Ishikawa (cell line): ENCODE measurements at regions not wholly inside any gene's neighbourhood (a gene's known extent, or its start where the extent isn't known, plus 50 kb on each side); places are given as distances from the start of the nearest gene placed in this dataset.

ENCODE experiments used
- CEBPB ChIP-seq: IDR thresholded peaks from 2 replicates; pipeline ENCODE4 v1.6.1; 2012
- EP300 ChIP-seq: IDR thresholded peaks from 2 replicates; pipeline ENCODE4 v1.6.1; 2012; ENCODE audit warnings: borderline replicate concordance
- TF ChIP-seq, protein P1 (sequence below): IDR thresholded peaks from 2 replicates; pipeline ENCODE4 v1.6.1; 2012

DNA sequence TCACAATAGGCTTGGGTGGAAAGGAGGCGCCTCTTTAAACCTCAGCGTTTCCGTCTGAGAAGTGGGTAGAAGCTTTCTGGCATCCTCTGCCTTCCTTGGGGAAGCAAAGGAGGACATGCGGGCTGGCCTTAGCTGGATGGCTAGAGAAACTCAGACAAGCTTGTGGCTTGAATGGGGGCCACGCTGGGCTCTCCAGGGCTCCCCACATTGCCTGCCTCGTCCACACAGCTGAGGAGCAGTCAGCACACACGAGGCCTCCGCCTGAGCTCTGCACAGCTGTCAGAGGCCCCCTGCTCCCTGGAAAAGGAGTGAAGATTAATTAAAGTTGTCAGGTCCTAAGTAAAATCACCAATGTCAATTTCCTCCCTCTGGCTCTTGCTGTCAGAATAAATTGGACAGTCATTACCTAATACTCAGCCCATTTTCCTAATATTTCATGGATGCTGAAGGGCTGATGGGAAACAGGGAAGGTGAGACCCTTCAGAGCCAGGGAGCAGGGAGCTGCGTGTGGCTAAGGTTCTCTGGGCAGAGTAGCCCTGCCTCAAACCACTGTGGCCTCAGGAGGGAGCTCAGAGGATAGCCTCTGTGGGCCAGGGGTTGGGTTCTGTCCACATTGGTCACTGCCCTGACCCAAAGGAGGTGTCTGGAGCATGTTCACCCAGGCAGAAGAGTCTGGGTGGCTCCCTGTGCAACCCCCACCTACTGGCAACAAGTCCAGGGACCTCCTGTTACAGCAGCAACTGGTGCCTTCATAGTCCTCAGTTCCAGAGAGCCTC, 118.3 kb upstream of the CD82 start:
- TF ChIP-seq EP300 (no peak), CEBPB (no peak)
- TF ChIP-seq, protein P1, sequence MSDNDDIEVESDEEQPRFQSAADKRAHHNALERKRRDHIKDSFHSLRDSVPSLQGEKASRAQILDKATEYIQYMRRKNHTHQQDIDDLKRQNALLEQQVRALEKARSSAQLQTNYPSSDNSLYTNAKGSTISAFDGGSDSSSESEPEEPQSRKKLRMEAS = no peak
